DMS79 (cell line): ENCODE measurements at regions not wholly inside any gene's neighbourhood (a gene's known extent, or its start where the extent isn't known, plus 50 kb on each side); places are given as distances from the start of the nearest gene placed in this dataset.

Source experiments
- DNase-seq: peaks from one replicate; lab custom pipeline; 2025; lab: John Stamatoyannopoulos, UW

GRCh38 chr2:62596061-62596921 lies 90.3 kb upstream of the TMEM17 start:
- no peak for DNase-seq

GRCh38 chr2:62595474-62595873 lies 89.5 kb upstream of the TMEM17 start:
- DNase-seq: no peak

GRCh38 chr2:62593825-62594224 lies 87.8 kb upstream of the TMEM17 start:
- no peak for DNase-seq

- DNase-seq: no peak
Measured at GRCh38 chr2:62591491-62591890, 85.5 kb upstream of the TMEM17 start.

- DNase-seq: no peak
Measured at GRCh38 chr2:62589691-62590356, 83.8 kb upstream of the TMEM17 start.

GRCh38 chr2:62587592-62587991 lies 81.6 kb upstream of the TMEM17 start:
- no peak for DNase-seq

- no peak for DNase-seq
Measured at GRCh38 chr2:62586981-62587380, 81.0 kb upstream of the TMEM17 start.

GRCh38 chr2:62578803-62579640 lies 73.0 kb upstream of the TMEM17 start:
- no peak for DNase-seq

GRCh38 chr2:62577994-62578781 lies 72.2 kb upstream of the TMEM17 start:
- no peak for DNase-seq

GRCh38 chr2:62576276-62576939 lies 70.4 kb upstream of the TMEM17 start:
- no peak for DNase-seq

- DNase-seq: no peak
Measured at GRCh38 chr2:62573936-62574335, 67.9 kb upstream of the TMEM17 start.

- DNase-seq: no peak
Measured at GRCh38 chr2:62573137-62573731, 67.2 kb upstream of the TMEM17 start.

GRCh38 chr2:62570861-62571698 lies 65.1 kb upstream of the TMEM17 start:
- no peak for DNase-seq

- no peak for DNase-seq
Measured at GRCh38 chr2:62569907-62570841, 64.2 kb upstream of the TMEM17 start.

GRCh38 chr2:62568983-62569837 lies 63.2 kb upstream of the TMEM17 start:
- peak; percentile 92 for DNase-seq

GRCh38 chr2:62568074-62568473 lies 62.1 kb upstream of the TMEM17 start:
- no peak for DNase-seq

- DNase-seq: no peak
Measured at GRCh38 chr2:62567669-62568068, 61.7 kb upstream of the TMEM17 start.

- DNase-seq: no peak
Measured at GRCh38 chr2:62566847-62567246, 60.9 kb upstream of the TMEM17 start.
